Activated T-cell treated with anti-CD3 and anti-CD28 coated beads, Interleukin-2, amount 50 U/mL, for 24 hours (primary cell): ENCODE measurements at regions not wholly inside any gene's neighbourhood (a gene's known extent, or its start where the extent isn't known, plus 50 kb on each side); places are given as distances from the start of the nearest gene placed in this dataset.

ENCODE experiments used
- DNase-seq: peaks from one replicate; pipeline ENCODE4 v3.0.0-alpha.2; 2020
- H3K27ac Mint-ChIP-seq: 2 replicates; pipeline ENCODE4 v1.8.0; 2020; ENCODE audit warnings: mild to moderate bottlenecking, mixed read lengths
- H3K27me3 Mint-ChIP-seq: 2 replicates; pipeline ENCODE4 v1.8.0; 2020; ENCODE audit warnings: mixed read lengths
- H3K36me3 Mint-ChIP-seq: 2 replicates; pipeline ENCODE4 v1.8.0; 2020; ENCODE audit warnings: low read depth, mixed read lengths
- H3K4me1 Mint-ChIP-seq: 2 replicates; pipeline ENCODE4 v1.8.0; 2020; ENCODE audit warnings: low read depth, mixed read lengths
- H3K4me3 Mint-ChIP-seq: 2 replicates; pipeline ENCODE4 v1.8.0; 2020; ENCODE audit warnings: mild to moderate bottlenecking, moderate library complexity, mixed read lengths
- H3K9me3 Mint-ChIP-seq: 2 replicates; pipeline ENCODE4 v1.8.0; 2020; ENCODE audit warnings: mixed read lengths

DNA sequence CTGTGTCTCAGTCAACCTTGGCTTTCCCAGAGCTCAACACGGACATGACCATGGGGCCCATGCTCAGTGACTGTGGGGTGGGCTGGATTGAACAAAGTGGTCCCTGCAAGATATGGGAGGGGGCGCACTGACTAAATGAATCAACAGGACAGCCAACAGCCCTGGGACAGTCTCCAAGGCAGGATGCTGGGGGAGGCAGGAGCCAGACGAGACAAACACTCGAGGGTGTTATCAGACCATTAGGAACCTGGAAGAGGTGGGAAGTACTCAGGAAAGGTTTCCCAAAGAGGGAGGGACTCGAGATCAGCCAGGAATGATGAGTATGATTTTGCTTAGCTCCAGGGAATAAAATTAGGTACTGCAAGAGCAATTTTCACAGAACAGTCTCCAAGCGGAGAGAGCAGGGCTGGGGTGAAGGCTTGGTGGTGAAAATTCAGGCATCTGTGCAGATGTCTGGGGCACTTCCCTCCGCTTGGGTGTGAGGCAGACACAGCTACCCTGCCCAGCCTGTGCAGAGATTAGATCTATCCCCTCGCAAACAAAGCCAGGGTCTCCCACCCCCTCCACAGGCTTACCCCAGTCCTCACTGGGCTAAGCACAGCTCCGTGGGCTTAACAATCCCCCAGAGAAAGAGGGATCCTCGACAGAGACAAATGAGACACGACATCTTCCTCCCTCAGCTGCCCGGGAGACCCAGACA lies 261.1 kb upstream of the ZMIZ1 start:
- Mint-ChIP-seq H3K9me3 (no peaks in the 10 kb centered on the region), H3K27me3 (peaks cover 8% of the 10 kb centered on the region), H3K4me1 (no peaks in the 10 kb centered on the region), H3K36me3 (no peaks in the 10 kb centered on the region), H3K27ac (no peak overlapping the region), H3K4me3 (no peak overlapping the region)
- no peak for DNase-seq

- Mint-ChIP-seq H3K9me3 (no peaks in the 10 kb centered on the region), H3K4me1 (no peaks in the 10 kb centered on the region), H3K27me3 (peaks cover 8% of the 10 kb centered on the region), H3K27ac (no peak overlapping the region), H3K4me3 (no peak overlapping the region), H3K36me3 (no peaks in the 10 kb centered on the region)
- DNase-seq: no peak
Measured at GRCh38 chr10:78808286-78808685, 260.5 kb upstream of the ZMIZ1 start.

GRCh38 chr10:78808736-78809367 lies 259.9 kb upstream of the ZMIZ1 start:
- no peak overlapping the region for H3K4me3 Mint-ChIP-seq
- peaks cover 8% of the 10 kb centered on the region for H3K27me3 Mint-ChIP-seq
- no peak overlapping the region for H3K27ac Mint-ChIP-seq
- H3K9me3 Mint-ChIP-seq: no peaks in the 10 kb centered on the region
- no peak for DNase-seq
- no peaks in the 10 kb centered on the region for H3K4me1 Mint-ChIP-seq
- no peaks in the 10 kb centered on the region for H3K36me3 Mint-ChIP-seq

GRCh38 chr10:78811174-78811573 lies 257.6 kb upstream of the ZMIZ1 start:
- no peaks in the 10 kb centered on the region for H3K36me3 Mint-ChIP-seq
- H3K9me3 Mint-ChIP-seq: no peaks in the 10 kb centered on the region
- H3K4me3 Mint-ChIP-seq: no peak overlapping the region
- no peak overlapping the region for H3K27ac Mint-ChIP-seq
- H3K4me1 Mint-ChIP-seq: no peaks in the 10 kb centered on the region
- no peak for DNase-seq
- H3K27me3 Mint-ChIP-seq: peaks cover 8% of the 10 kb centered on the region

- Mint-ChIP-seq H3K36me3 (no peaks in the 10 kb centered on the region), H3K4me3 (no peak overlapping the region), H3K27ac (no peak overlapping the region), H3K27me3 (peaks cover 8% of the 10 kb centered on the region), H3K4me1 (no peaks in the 10 kb centered on the region), H3K9me3 (no peaks in the 10 kb centered on the region)
- DNase-seq: no peak
Measured at GRCh38 chr10:78812571-78813318, 256.0 kb upstream of the ZMIZ1 start.

DNA sequence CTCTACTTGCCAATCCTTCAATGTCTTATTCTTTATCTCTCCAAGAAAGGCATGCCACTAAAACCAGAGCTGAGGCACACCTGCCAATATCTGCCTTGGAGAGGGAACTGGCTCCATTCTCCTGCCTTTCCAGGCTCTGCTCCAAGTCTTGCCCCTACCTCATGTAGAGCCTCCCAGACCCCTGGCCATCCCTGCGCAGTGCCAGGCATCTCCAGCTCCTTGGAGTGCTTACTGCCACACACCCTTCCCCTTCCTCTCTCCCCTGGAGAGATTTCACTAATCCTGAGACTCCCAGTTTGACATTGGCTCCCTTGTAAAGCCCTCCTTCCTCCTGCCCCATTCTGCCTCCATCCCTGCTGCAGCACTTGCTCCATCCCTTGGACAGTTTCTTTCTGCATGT lies 255.2 kb upstream of the ZMIZ1 start:
- no peak for DNase-seq
- Mint-ChIP-seq H3K27ac (no peak overlapping the region), H3K4me1 (no peaks in the 10 kb centered on the region), H3K27me3 (peaks cover 8% of the 10 kb centered on the region), H3K4me3 (no peak overlapping the region), H3K36me3 (no peaks in the 10 kb centered on the region), H3K9me3 (no peaks in the 10 kb centered on the region)

GRCh38 chr10:78813998-78814399 lies 254.8 kb upstream of the ZMIZ1 start:
- Mint-ChIP-seq H3K4me3 (no peak overlapping the region), H3K9me3 (no peaks in the 10 kb centered on the region), H3K27me3 (peaks cover 8% of the 10 kb centered on the region), H3K4me1 (no peaks in the 10 kb centered on the region), H3K36me3 (no peaks in the 10 kb centered on the region), H3K27ac (no peak overlapping the region)
- no peak for DNase-seq

DNA sequence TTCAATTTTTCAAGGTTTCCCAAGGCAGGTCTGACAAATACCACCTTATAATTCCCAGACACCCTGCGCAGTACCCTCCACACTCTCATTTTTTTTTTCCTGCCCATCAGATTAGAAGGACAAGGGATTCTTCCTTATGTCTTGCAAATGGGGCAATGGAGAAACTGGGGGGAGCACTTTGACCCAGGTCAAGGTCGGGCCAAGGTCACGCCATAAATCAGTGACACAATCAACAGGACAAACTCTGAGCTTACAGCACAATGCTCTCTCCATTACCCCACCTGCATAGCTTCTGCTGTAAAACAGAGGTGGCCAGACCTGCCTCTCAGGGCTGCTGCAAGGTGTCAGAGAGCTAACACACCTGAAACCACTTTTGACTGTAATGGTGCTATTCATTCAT lies 254.4 kb upstream of the ZMIZ1 start:
- Mint-ChIP-seq H3K4me1 (no peaks in the 10 kb centered on the region), H3K27ac (no peak overlapping the region), H3K9me3 (no peaks in the 10 kb centered on the region), H3K36me3 (no peaks in the 10 kb centered on the region), H3K4me3 (no peak overlapping the region), H3K27me3 (peaks cover 8% of the 10 kb centered on the region)
- DNase-seq: no peak

GRCh38 chr10:78815702-78816334 lies 252.9 kb upstream of the ZMIZ1 start:
- Mint-ChIP-seq H3K4me1 (no peaks in the 10 kb centered on the region), H3K4me3 (no peak overlapping the region), H3K36me3 (no peaks in the 10 kb centered on the region), H3K9me3 (no peaks in the 10 kb centered on the region), H3K27me3 (peaks cover 7% of the 10 kb centered on the region), H3K27ac (no peak overlapping the region)
- DNase-seq: no peak

DNA sequence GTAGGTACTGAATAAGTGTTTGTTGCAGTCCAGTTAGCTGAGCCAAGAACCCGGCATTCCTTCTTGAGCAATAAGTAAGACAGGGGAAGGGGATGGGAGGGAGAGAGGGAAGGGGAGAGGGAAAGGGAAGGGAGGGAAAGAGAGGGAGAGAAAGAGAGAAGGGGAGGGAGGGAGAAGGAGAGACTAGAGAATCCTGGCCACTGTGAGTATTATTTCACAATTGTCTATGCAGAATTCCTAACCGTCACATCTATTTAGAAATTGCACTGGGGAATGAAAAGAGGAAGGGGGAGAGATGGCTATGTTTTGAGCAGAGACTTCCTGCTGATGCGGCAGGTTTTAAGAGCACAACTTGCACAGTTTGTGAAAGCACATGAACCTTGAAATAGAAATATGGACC lies 251.4 kb upstream of the ZMIZ1 start:
- no peaks in the 10 kb centered on the region for H3K4me1 Mint-ChIP-seq
- DNase-seq: no peak
- no peaks in the 10 kb centered on the region for H3K9me3 Mint-ChIP-seq
- no peak overlapping the region for H3K4me3 Mint-ChIP-seq
- H3K27ac Mint-ChIP-seq: no peak overlapping the region
- H3K27me3 Mint-ChIP-seq: peaks cover 3% of the 10 kb centered on the region
- H3K36me3 Mint-ChIP-seq: no peaks in the 10 kb centered on the region

GRCh38 chr10:78817804-78818203 lies 251.0 kb upstream of the ZMIZ1 start:
- Mint-ChIP-seq H3K9me3 (no peaks in the 10 kb centered on the region), H3K27me3 (no peaks in the 10 kb centered on the region), H3K4me3 (no peak overlapping the region), H3K27ac (no peak overlapping the region), H3K4me1 (no peaks in the 10 kb centered on the region), H3K36me3 (no peaks in the 10 kb centered on the region)
- DNase-seq: no peak

- no peak for DNase-seq
- no peak overlapping the region for H3K27ac Mint-ChIP-seq
- no peak overlapping the region for H3K4me3 Mint-ChIP-seq
- H3K36me3 Mint-ChIP-seq: no peaks in the 10 kb centered on the region
- H3K4me1 Mint-ChIP-seq: no peaks in the 10 kb centered on the region
- peaks cover 3% of the 10 kb centered on the region for H3K27me3 Mint-ChIP-seq
- no peaks in the 10 kb centered on the region for H3K9me3 Mint-ChIP-seq
Measured at GRCh38 chr10:78819361-78820006, 249.3 kb upstream of the ZMIZ1 start.

- H3K4me1 Mint-ChIP-seq: no peaks in the 10 kb centered on the region
- no peaks in the 10 kb centered on the region for H3K9me3 Mint-ChIP-seq
- H3K27ac Mint-ChIP-seq: no peak overlapping the region
Measured at GRCh38 chr10:78820007-78820362, 248.8 kb upstream of the ZMIZ1 start.

DNA sequence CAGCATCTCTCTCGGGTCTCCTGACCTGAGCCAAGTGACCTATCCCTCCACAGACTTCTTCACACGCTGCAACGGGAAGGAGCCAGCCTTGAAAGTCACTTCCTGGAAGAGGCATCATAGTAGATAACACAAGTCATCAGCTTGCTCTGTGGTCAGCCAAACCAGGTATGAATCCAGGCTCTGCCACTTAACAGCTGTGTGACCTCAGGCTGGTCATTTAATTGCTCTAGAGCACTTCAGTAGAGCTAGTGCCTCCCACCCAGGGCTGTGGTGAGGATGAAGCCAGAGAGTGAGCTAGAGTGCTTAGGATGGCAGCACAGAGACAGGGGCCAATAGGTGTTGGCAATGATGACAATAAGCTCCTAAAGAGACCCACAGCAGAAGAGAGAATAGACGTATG lies 247.7 kb upstream of the ZMIZ1 start:
- H3K36me3 Mint-ChIP-seq: no peaks in the 10 kb centered on the region
- DNase-seq: no peak

More at GRCh38 chr10:78820007-78820362, 248.8 kb upstream of the ZMIZ1 start:
- no peak for DNase-seq
- H3K27me3 Mint-ChIP-seq: peaks cover 3% of the 10 kb centered on the region
- H3K36me3 Mint-ChIP-seq: no peaks in the 10 kb centered on the region
- no peak overlapping the region for H3K4me3 Mint-ChIP-seq

More for the DNA sequence above, 247.7 kb upstream of the ZMIZ1 start:
- H3K9me3 Mint-ChIP-seq: no peaks in the 10 kb centered on the region
- no peaks in the 10 kb centered on the region for H3K4me1 Mint-ChIP-seq
- H3K4me3 Mint-ChIP-seq: no peak overlapping the region
- H3K27ac Mint-ChIP-seq: no peak overlapping the region
- peaks cover 3% of the 10 kb centered on the region for H3K27me3 Mint-ChIP-seq
